ENCODE measurements at regions not wholly inside any gene's neighbourhood (a gene's known extent, or its start where the extent isn't known, plus 50 kb on each side); places are given as distances from the start of the nearest gene placed in this dataset.
A peak's percentile ranks its signal among the peaks of the same experiment; 100 is the strongest.

DNA sequence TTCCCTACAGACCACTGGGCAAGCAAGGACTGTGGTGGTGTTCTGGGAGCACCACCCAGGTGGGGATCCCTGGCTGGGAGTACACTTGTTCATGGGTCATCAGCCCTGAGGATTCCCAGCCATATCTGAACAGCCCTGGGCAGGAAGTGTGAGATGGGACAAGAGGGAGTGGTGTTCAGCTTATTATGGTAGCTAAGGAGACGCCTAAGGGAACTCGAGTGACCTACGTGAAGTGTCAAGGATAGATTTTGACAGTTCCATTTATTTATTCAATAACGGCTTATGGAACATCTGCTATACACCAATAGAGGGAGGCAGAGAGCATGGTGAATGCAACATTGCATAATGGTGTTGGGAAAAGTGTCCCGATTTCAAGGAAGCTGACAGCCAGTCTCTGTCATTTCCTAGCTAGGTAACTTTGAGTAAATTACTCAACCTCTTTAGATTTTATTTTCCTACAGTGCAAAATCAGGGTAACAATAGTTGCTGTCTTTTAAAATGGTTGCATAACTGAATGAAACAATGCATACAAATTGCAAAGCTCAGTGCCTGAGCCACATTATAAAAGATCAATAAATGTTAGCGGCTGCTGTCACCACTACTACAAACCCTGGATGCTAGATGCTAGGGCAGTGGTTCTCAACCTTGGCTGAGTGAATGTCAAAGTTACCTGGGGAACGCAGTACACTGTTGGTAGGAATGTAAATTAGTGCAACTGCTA lies 534.1 kb downstream of the GRIN2A start:
- FAIRE-seq (no peak), ATAC-seq (peak; percentile 65), DNase-seq (ENCODE audit: extremely low read depth in 1 of 4, low spot score in 3 of 4) (peak; percentile 13 to 37 (median 23))
- Histone ChIP-seq H3K4me3 (no peak overlapping the region), H2AFZ (ENCODE audit: low read depth, low read length) (no peak overlapping the region), H3K27ac (ENCODE audit: extremely low read depth, low read depth, low read length) (no peak overlapping the region), H3K79me2 (ENCODE audit: control insufficient read depth, insufficient read depth, low read length) (no peaks in the 10 kb centered on the region), H3K4me1 (replicated peaks in 1 of 2; ENCODE audit: control insufficient read depth in 2 of 2, insufficient read depth in 2 of 2, low read length in 2 of 2) (no peaks in the 10 kb centered on the region), H3K9me3 (replicated peaks; ENCODE audit: control insufficient read depth, insufficient read depth, low read depth, low read length) (no peaks in the 10 kb centered on the region), H3K4me2 (ENCODE audit: insufficient read depth, low read length) (no peak overlapping the region), H3K36me3 (ENCODE audit: control insufficient read depth, insufficient read depth, low read length) (no peaks in the 10 kb centered on the region), H3K27me3 (ENCODE audit: control insufficient read depth in 2 of 2, insufficient read depth in 2 of 2, low read length in 2 of 2) (peaks cover 0 to 5% of the 10 kb centered on the region in 2 experiments; a peak in 2 of 5 replicates), H3K9ac (ENCODE audit: insufficient read depth in 1 of 2, low read depth in 2 of 2, low read length in 2 of 2) (no peak overlapping the region), H4K20me1 (replicated peaks; ENCODE audit: control insufficient read depth, insufficient read depth, low read length) (no peaks in the 10 kb centered on the region), H3K9me1 (ENCODE audit: control insufficient read depth, insufficient read depth, low read length) (no peaks in the 10 kb centered on the region)
- no TSS peak for BruUV-seq (replicated peaks)
- ChIA-PET CTCF (ENCODE audit: low intra/inter-chr PET ratio) (no interaction called here), POLR2A (interaction anchor here (0.8 kb wide), 1 partner anchor 13 kb away, joined by 3 read pairs; no protein-coding TSS in a partner anchor)
- 0% methylated on average over 7 of the region's 7 CpGs for WGBS (ENCODE audit: insufficient coverage, low coverage, missing lambda C conversion rate)
- in situ Hi-C loops (cut with MboI), result no loop called here
- intact Hi-C loops (cut with micrococcal nuclease), result no loop called here
- TF ChIP-seq CEBPB (tag; IDR thresholded peaks at IDR 0.05), result peak; percentile 91
- TF ChIP-seq ZSCAN29 (IDR thresholded peaks at IDR 0.05), result no peak
- TF ChIP-seq MXD1 (CRISPR knock-in tag; IDR thresholded peaks at IDR 0.05; ENCODE audit: borderline replicate concordance, poor library complexity, severe bottlenecking), result no peak
- TF ChIP-seq ARID3A (IDR thresholded peaks at IDR 0.05; ENCODE audit: borderline replicate concordance, low read depth, low read length), result peak; percentile 56; the same call in 1 of the 2 replicates
- peak; percentile 53; the same call in 1 of the 2 replicates for TF ChIP-seq PHF21A (IDR thresholded peaks at IDR 0.05; ENCODE audit: borderline replicate concordance, low read depth)
- peak; percentile 34; the same call in 1 of the 2 replicates for TF ChIP-seq ATF7 (IDR thresholded peaks at IDR 0.05)
- TF ChIP-seq, protein P1, sequence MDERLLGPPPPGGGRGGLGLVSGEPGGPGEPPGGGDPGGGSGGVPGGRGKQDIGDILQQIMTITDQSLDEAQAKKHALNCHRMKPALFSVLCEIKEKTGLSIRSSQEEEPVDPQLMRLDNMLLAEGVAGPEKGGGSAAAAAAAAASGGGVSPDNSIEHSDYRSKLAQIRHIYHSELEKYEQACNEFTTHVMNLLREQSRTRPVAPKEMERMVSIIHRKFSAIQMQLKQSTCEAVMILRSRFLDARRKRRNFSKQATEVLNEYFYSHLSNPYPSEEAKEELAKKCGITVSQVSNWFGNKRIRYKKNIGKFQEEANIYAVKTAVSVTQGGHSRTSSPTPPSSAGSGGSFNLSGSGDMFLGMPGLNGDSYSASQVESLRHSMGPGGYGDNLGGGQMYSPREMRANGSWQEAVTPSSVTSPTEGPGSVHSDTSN (CRISPR knock-in tag; IDR thresholded peaks at IDR 0.05; ENCODE audit: low read depth), result no peak
- TF ChIP-seq, protein P1 (tag; conservative IDR thresholded peaks at IDR 0.05; ENCODE audit: low read depth), result 0 out of 2 replicates have a peak, but pooled peaks have one; percentile 28
- no peak for TF ChIP-seq DDX20 (tag; IDR thresholded peaks at IDR 0.05; ENCODE audit: low read depth)
- TF ChIP-seq RCOR1 (IDR thresholded peaks at IDR 0.05; ENCODE audit: borderline replicate concordance in 1 of 2, low read depth in 2 of 2, low read length in 2 of 2), result 0 out of 4 replicates have a peak, but pooled peaks of 1 of the 2 experiments have one; percentile 33
- TF ChIP-seq NBN (IDR thresholded peaks at IDR 0.05; ENCODE audit: low read depth), result no peak
